ENCODE measurements at regions not wholly inside any gene's neighbourhood (a gene's known extent, or its start where the extent isn't known, plus 50 kb on each side); places are given as distances from the start of the nearest gene placed in this dataset.

- H3K79me2 ChIP-seq (ENCODE audit: insufficient read depth, low read length), result no peaks in the 10 kb centered on the region
- H3K27me3 ChIP-seq (ENCODE audit: insufficient read depth, low read length, poor library complexity, severe bottlenecking), result no peaks in the 10 kb centered on the region
- no peaks in the 10 kb centered on the region for H4K20me1 ChIP-seq (ENCODE audit: insufficient read depth, low read length, poor library complexity, severe bottlenecking)
- no peak overlapping the region for H3K4me2 ChIP-seq (ENCODE audit: low read depth, low read length, poor library complexity, severe bottlenecking)
- H3K9me3 ChIP-seq (ENCODE audit: insufficient read depth, low read depth, low read length), result no peaks in the 10 kb centered on the region
- no peaks in the 10 kb centered on the region for H3K36me3 ChIP-seq (ENCODE audit: insufficient read depth, low read length)
- TF ChIP-seq EZH2phosphoT487 (IDR thresholded peaks at IDR 0.05; ENCODE audit: borderline replicate concordance) (no peak), CTCF (conservative IDR thresholded peaks at IDR 0.05; ENCODE audit: low read length) (no peak)
- no peak overlapping the region for H3K4me3 ChIP-seq (ENCODE audit: low read length, poor library complexity, severe bottlenecking)
- no peaks in the 10 kb centered on the region for H3F3A ChIP-seq (ENCODE audit: low read depth)
- no peak overlapping the region for H2AFZ ChIP-seq (ENCODE audit: low read length)
- no peaks in the 10 kb centered on the region for H3K9me2 ChIP-seq (replicated peaks; ENCODE audit: low read depth, low read length)
- H3K9ac ChIP-seq (ENCODE audit: low read depth, low read length, poor library complexity, severe bottlenecking), result no peak overlapping the region
- no peaks in the 10 kb centered on the region for H3K4me1 ChIP-seq (ENCODE audit: insufficient read depth, low read length, poor library complexity, severe bottlenecking)
These were observed 368.2 kb upstream of the ARHGEF26 start for GRCh38 chr3:153753035-153753434.

- Histone ChIP-seq H3F3A (ENCODE audit: low read depth) (no peaks in the 10 kb centered on the region), H3K4me3 (ENCODE audit: low read length, poor library complexity, severe bottlenecking) (no peak overlapping the region), H2AFZ (ENCODE audit: low read length) (no peak overlapping the region), H3K9me3 (ENCODE audit: insufficient read depth, low read depth, low read length) (no peaks in the 10 kb centered on the region), H3K27me3 (ENCODE audit: insufficient read depth, low read length, poor library complexity, severe bottlenecking) (no peaks in the 10 kb centered on the region), H3K79me2 (ENCODE audit: insufficient read depth, low read length) (no peaks in the 10 kb centered on the region), H3K9me2 (replicated peaks; ENCODE audit: low read depth, low read length) (no peaks in the 10 kb centered on the region), H3K4me1 (ENCODE audit: insufficient read depth, low read length, poor library complexity, severe bottlenecking) (no peaks in the 10 kb centered on the region), H3K9ac (ENCODE audit: low read depth, low read length, poor library complexity, severe bottlenecking) (no peak overlapping the region), H4K20me1 (ENCODE audit: insufficient read depth, low read length, poor library complexity, severe bottlenecking) (no peaks in the 10 kb centered on the region), H3K4me2 (ENCODE audit: low read depth, low read length, poor library complexity, severe bottlenecking) (no peak overlapping the region), H3K36me3 (ENCODE audit: insufficient read depth, low read length) (no peaks in the 10 kb centered on the region)
- TF ChIP-seq EZH2phosphoT487 (IDR thresholded peaks at IDR 0.05; ENCODE audit: borderline replicate concordance) (no peak), CTCF (conservative IDR thresholded peaks at IDR 0.05; ENCODE audit: low read length) (no peak)
These were observed 364.4 kb upstream of the ARHGEF26 start for GRCh38 chr3:153756816-153757215.

- H3K36me3 ChIP-seq (ENCODE audit: insufficient read depth, low read length), result no peaks in the 10 kb centered on the region
- H3K9me3 ChIP-seq (ENCODE audit: insufficient read depth, low read depth, low read length), result no peaks in the 10 kb centered on the region
- H3K9me2 ChIP-seq (replicated peaks; ENCODE audit: low read depth, low read length), result no peaks in the 10 kb centered on the region
- TF ChIP-seq EZH2phosphoT487 (IDR thresholded peaks at IDR 0.05; ENCODE audit: borderline replicate concordance), result no peak
- no peak for TF ChIP-seq CTCF (conservative IDR thresholded peaks at IDR 0.05; ENCODE audit: low read length)
- H3K4me3 ChIP-seq (ENCODE audit: low read length, poor library complexity, severe bottlenecking), result no peak overlapping the region
- no peaks in the 10 kb centered on the region for H4K20me1 ChIP-seq (ENCODE audit: insufficient read depth, low read length, poor library complexity, severe bottlenecking)
- H3K4me2 ChIP-seq (ENCODE audit: low read depth, low read length, poor library complexity, severe bottlenecking), result no peak overlapping the region
- no peak overlapping the region for H3K9ac ChIP-seq (ENCODE audit: low read depth, low read length, poor library complexity, severe bottlenecking)
- H3K27me3 ChIP-seq (ENCODE audit: insufficient read depth, low read length, poor library complexity, severe bottlenecking), result no peaks in the 10 kb centered on the region
- no peaks in the 10 kb centered on the region for H3F3A ChIP-seq (ENCODE audit: low read depth)
- no peak overlapping the region for H2AFZ ChIP-seq (ENCODE audit: low read length)
- H3K79me2 ChIP-seq (ENCODE audit: insufficient read depth, low read length), result no peaks in the 10 kb centered on the region
- H3K4me1 ChIP-seq (ENCODE audit: insufficient read depth, low read length, poor library complexity, severe bottlenecking), result no peaks in the 10 kb centered on the region
These were observed 363.4 kb upstream of the ARHGEF26 start for GRCh38 chr3:153757839-153758238.
